GM12878 (cell line): ENCODE measurements at regions not wholly inside any gene's neighbourhood (a gene's known extent, or its start where the extent isn't known, plus 50 kb on each side); places are given as distances from the start of the nearest gene placed in this dataset.

Source experiments
- ATAC-seq: fragments of 200-7000 bp; cut with Tn5 transposase; 3 replicates; pipeline ENCODE4 v1.9.1; 2020; ENCODE audit warnings: mild to moderate bottlenecking, moderate library complexity
- BruUV-seq: library from RNA; stranded (reverse); fragments of 400-500 nt; replicated peaks from 2 replicates; lab custom pipeline; 2021; lab: Mats Ljungman, UMichigan
- CTCF ChIA-PET: fragments of 300-600 bp; sonication (Branson Sonifier 250); formaldehyde crosslinking; extraction: SDS; loops from one replicate; lab custom pipeline; 2021; ENCODE audit warnings: inconsistent platforms; lab: Yijun Ruan, JAX
- POLR2A ChIA-PET: fragments of 350-600 bp; formaldehyde crosslinking; extraction: SDS; loops from one replicate; lab custom pipeline; 2021; ENCODE audit warnings: inconsistent platforms; lab: Charles Lee
- RAD21 ChIA-PET: fragments of 300-600 bp; sonication (Branson Sonifier 250); formaldehyde crosslinking; loops from one replicate; lab custom pipeline; 2023; ENCODE audit warnings: antibody characterized with exemption; ENCODE audit not compliant: unreplicated experiment; lab: Charles Lee
- SMC1A ChIA-PET: fragments of 300-600 bp; sonication (Branson Sonifier 250); formaldehyde crosslinking; loops from one replicate; lab custom pipeline; 2023; ENCODE audit not compliant: unreplicated experiment, uncharacterized antibody; lab: Charles Lee
- DNase-seq: peaks from one replicate; pipeline ENCODE4 v3.0.0-alpha.2; 2011; ENCODE audit warnings: low read depth, low spot score
- FAIRE-seq: peaks from 3 replicates; lab custom pipeline; 2011; peaks lifted over from hg19 to GRCh38; lab: Jason Lieb, UNC
- H2AFZ ChIP-seq: 2 replicates; pipeline ENCODE4 v1.6.0; 2011; ENCODE audit warnings: low read depth, low read length, control low read depth; ENCODE audit not compliant: control insufficient read depth
- H3K27ac ChIP-seq: 2 replicates; pipeline ENCODE4 v1.5.1; 2011; ENCODE audit warnings: control low read depth; ENCODE audit not compliant: control insufficient read depth, insufficient read depth
- H3K27me3 ChIP-seq, 2 experiments: replicated peaks in 1 of 2; 2 replicates each; pipeline versions ENCODE4 v1.6.0 to v1.6.1; 2011; ENCODE audit warnings: low read length in 1 of 2; ENCODE audit not compliant: control insufficient read depth in 2 of 2, insufficient read depth in 2 of 2
- H3K36me3 ChIP-seq, 2 experiments: 2 replicates each; pipeline ENCODE4 v1.5.1; 2011; ENCODE audit warnings: low read length in 1 of 2; ENCODE audit not compliant: control insufficient read depth in 2 of 2, insufficient read depth in 2 of 2
- H3K4me1 ChIP-seq: 2 replicates; pipeline ENCODE4 v1.6.1; 2011; ENCODE audit warnings: mild to moderate bottlenecking, low read length, moderate library complexity, mixed read lengths; ENCODE audit not compliant: control insufficient read depth, insufficient read depth
- H3K4me2 ChIP-seq: 2 replicates; pipeline ENCODE4 v1.6.0; 2011; ENCODE audit warnings: control low read depth; ENCODE audit not compliant: control insufficient read depth, insufficient read depth
- H3K4me3 ChIP-seq: fragments of 200-600 bp; sonication (generic); 2 replicates; pipeline ENCODE4 v1.5.1; 2016
- H3K79me2 ChIP-seq: 2 replicates; pipeline ENCODE4 v1.6.0; 2011; ENCODE audit warnings: low read length; ENCODE audit not compliant: control insufficient read depth, insufficient read depth
- H3K9ac ChIP-seq: 2 replicates; pipeline ENCODE4 v1.8.0; 2011; ENCODE audit warnings: low read length, control low read depth, mixed read lengths; ENCODE audit not compliant: control insufficient read depth, insufficient read depth
- H3K9me3 ChIP-seq: replicated peaks from 3 replicates; pipeline ENCODE4 v1.5.1; 2011; ENCODE audit warnings: mild to moderate bottlenecking, low read length; ENCODE audit not compliant: control insufficient read depth, insufficient read depth
- H4K20me1 ChIP-seq: 2 replicates; pipeline ENCODE4 v1.6.0; 2011; ENCODE audit not compliant: control insufficient read depth, insufficient read depth
- BMI1 ChIP-seq: fragments of 450-650 bp; IDR thresholded peaks from 2 replicates; pipeline ENCODE4 v1.6.1; 2016; ENCODE audit warnings: mild to moderate bottlenecking, moderate library complexity, borderline replicate concordance
- CEBPB ChIP-seq, 2 experiments: fragments of 150-350 bp in 1 of 2; IDR thresholded peaks; 2 replicates each; pipeline ENCODE4 v1.6.1; 2012 to 2014; ENCODE audit warnings: low read depth in 2 of 2, low read length in 2 of 2, borderline replicate concordance in 1 of 2, inconsistent platforms in 1 of 2
- DPF2 ChIP-seq: fragments of 450-650 bp; IDR thresholded peaks from 2 replicates; pipeline ENCODE4 v1.6.1; 2017; ENCODE audit warnings: mild to moderate bottlenecking
- EGR1 ChIP-seq, 2 experiments: IDR thresholded peaks; 1 replicate in 1 of 2; 2 replicates in 1 of 2; pipeline ENCODE4 v1.6.1; 2011 to 2012; ENCODE audit warnings: low read depth in 2 of 2, low read length in 2 of 2, borderline replicate concordance in 1 of 2, mild to moderate bottlenecking in 1 of 2, moderate library complexity in 1 of 2
- HCFC1 ChIP-seq: fragments of 150-350 bp; IDR thresholded peaks from 2 replicates; pipeline ENCODE4 v1.6.1; 2014; ENCODE audit warnings: low read length
- MEF2A ChIP-seq: IDR thresholded peaks from 2 replicates; pipeline ENCODE4 v1.6.1; 2011; ENCODE audit warnings: low read depth, mild to moderate bottlenecking, low read length, moderate library complexity; ENCODE audit not compliant: insufficient read depth
- MXI1 ChIP-seq: fragments of 150-350 bp; IDR thresholded peaks from 2 replicates; pipeline ENCODE4 v1.6.1; 2011; ENCODE audit warnings: low read depth, mild to moderate bottlenecking, inconsistent platforms, low read length, improper control_type of control experiment
- RBBP5 ChIP-seq: fragments of 200-600 bp; sonication (generic); conservative IDR thresholded peaks from 2 replicates; pipeline ENCODE4 v1.6.1; 2016
- SREBF2 ChIP-seq: IDR thresholded peaks from 2 replicates; pipeline ENCODE4 v1.6.1; 2012; ENCODE audit warnings: mild to moderate bottlenecking, low read length
- ZBED1 ChIP-seq: IDR thresholded peaks from 2 replicates; pipeline ENCODE4 v1.6.1; 2016; ENCODE audit warnings: borderline replicate concordance
- ZNF274 ChIP-seq: IDR thresholded peaks from one replicate; pipeline ENCODE4 v1.8.0; 2011; ENCODE audit not compliant: insufficient read length, insufficient read depth
- WGBS: methylation state at CpG from one replicate; pipeline ENCODE4 v1.1.6; 2016; ENCODE audit warnings: low lambda C conversion rate; ENCODE audit not compliant: insufficient replicate concordance, insufficient coverage; ENCODE audit errors: missing lambda C conversion rate; 5-methylcytosine and 5-hydroxymethylcytosine counted together
- in situ Hi-C: fragments of 300-500 bp; cut with MboI; formaldehyde crosslinking; loops from 9 replicates; pipeline ENCODE4 v1.14.3; 2018; ENCODE audit warnings: mixed read lengths
- intact Hi-C: fragments of 100-400 bp; cut with micrococcal nuclease; formaldehyde crosslinking; loops from one replicate; pipeline ENCODE4 v1.14.2; 2022; ENCODE audit not compliant: unreplicated experiment
- TF ChIP-seq, protein P1 (sequence below): fragments of 450-650 bp; IDR thresholded peaks from 2 replicates; pipeline ENCODE4 v1.6.1; 2017; ENCODE audit warnings: mild to moderate bottlenecking, low read depth, inconsistent platforms; ENCODE audit not compliant: poor library complexity, severe bottlenecking
- TF ChIP-seq, protein P2 (sequence below): fragments of 450-650 bp; IDR thresholded peaks from 2 replicates; pipeline ENCODE4 v1.6.1; 2018; ENCODE audit warnings: borderline replicate concordance, mild to moderate bottlenecking; ENCODE audit not compliant: partially characterized antibody
- TF ChIP-seq, protein P3 (sequence below): IDR thresholded peaks from 2 replicates; pipeline ENCODE4 v1.6.1; 2011; ENCODE audit warnings: borderline replicate concordance, low read depth, mild to moderate bottlenecking, moderate library complexity, low read length; ENCODE audit not compliant: insufficient read depth, poor library complexity, severe bottlenecking

DNA sequence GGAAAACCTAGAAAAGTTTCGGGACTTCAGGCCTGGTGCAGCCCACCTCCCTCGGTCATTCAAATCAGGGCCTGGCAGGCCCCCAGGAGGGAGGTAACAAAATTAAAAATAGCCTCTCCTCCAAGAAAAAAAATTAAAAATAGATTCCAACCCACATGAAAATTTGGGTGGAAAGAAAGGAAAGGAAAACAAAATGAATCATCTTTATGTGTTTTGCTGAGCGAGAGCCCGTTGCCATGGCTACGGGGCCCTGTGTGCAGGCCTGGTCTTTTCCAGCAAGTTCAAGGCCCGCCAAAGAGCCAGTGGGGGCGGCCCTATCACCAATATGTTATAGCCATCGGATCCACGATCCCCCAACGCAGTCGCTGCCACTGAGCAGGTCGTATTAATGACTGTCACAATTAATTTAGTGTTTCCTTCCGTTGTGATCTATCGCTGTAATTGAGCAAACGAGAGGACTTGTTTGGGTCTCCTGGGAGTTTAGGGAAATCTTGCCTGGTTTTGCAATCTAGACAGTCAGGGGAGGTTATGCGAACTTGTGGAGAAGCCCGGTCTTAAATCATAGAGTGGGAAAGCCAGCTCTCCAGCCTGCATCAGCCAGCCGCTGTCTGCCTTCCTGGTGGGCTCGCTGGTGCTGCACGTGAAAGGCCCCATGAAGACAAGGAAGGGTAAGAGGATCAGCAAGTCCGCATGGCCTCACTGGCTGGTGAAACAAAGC lies 452.4 kb downstream of the BCOR start:
- DNase-seq (no peak), ATAC-seq (no peak), FAIRE-seq (no peak)
- Histone ChIP-seq H2AFZ (no peak overlapping the region), H3K4me2 (no peak overlapping the region), H4K20me1 (no peaks in the 10 kb centered on the region), H3K9me3 (no peaks in the 10 kb centered on the region; the same call in 2 of the 3 replicates), H3K9ac (no peak overlapping the region), H3K4me3 (no peak overlapping the region), H3K27ac (no peak overlapping the region), H3K27me3 (no peaks in the 10 kb centered on the region), H3K36me3 (no peaks in the 10 kb centered on the region), H3K4me1 (no peaks in the 10 kb centered on the region; the same call in 1 of the 2 replicates), H3K79me2 (no peaks in the 10 kb centered on the region)
- in situ Hi-C loops, result no loop called here
- ChIA-PET RAD21 (no interaction called here), CTCF (no interaction called here), POLR2A (no interaction called here), SMC1A (no interaction called here)
- intact Hi-C loops, result no loop called here
- no TSS peak for BruUV-seq
- 56% methylated on average over 21 of the region's 21 CpGs for WGBS
- TF ChIP-seq HCFC1, result no peak
- no peak for TF ChIP-seq SREBF2
- no peak for TF ChIP-seq MEF2A
- no peak for TF ChIP-seq BMI1
- TF ChIP-seq, protein P1, sequence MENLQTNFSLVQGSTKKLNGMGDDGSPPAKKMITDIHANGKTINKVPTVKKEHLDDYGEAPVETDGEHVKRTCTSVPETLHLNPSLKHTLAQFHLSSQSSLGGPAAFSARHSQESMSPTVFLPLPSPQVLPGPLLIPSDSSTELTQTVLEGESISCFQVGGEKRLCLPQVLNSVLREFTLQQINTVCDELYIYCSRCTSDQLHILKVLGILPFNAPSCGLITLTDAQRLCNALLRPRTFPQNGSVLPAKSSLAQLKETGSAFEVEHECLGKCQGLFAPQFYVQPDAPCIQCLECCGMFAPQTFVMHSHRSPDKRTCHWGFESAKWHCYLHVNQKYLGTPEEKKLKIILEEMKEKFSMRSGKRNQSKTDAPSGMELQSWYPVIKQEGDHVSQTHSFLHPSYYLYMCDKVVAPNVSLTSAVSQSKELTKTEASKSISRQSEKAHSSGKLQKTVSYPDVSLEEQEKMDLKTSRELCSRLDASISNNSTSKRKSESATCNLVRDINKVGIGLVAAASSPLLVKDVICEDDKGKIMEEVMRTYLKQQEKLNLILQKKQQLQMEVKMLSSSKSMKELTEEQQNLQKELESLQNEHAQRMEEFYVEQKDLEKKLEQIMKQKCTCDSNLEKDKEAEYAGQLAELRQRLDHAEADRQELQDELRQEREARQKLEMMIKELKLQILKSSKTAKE, result no peak
- TF ChIP-seq RBBP5, result no peak
- TF ChIP-seq ZNF274, result no peak
- no peak for TF ChIP-seq EGR1 (IDR thresholded peaks at IDR 0.05; ENCODE audit: borderline replicate concordance in 1 of 2, low read depth in 2 of 2, low read length in 2 of 2)
- TF ChIP-seq MXI1, result no peak
- TF ChIP-seq ZBED1, result no peak
- TF ChIP-seq CEBPB (IDR thresholded peaks at IDR 0.05; ENCODE audit: borderline replicate concordance in 1 of 2, low read depth in 2 of 2, low read length in 2 of 2), result no peak
- TF ChIP-seq DPF2, result no peak
- TF ChIP-seq, protein P2, sequence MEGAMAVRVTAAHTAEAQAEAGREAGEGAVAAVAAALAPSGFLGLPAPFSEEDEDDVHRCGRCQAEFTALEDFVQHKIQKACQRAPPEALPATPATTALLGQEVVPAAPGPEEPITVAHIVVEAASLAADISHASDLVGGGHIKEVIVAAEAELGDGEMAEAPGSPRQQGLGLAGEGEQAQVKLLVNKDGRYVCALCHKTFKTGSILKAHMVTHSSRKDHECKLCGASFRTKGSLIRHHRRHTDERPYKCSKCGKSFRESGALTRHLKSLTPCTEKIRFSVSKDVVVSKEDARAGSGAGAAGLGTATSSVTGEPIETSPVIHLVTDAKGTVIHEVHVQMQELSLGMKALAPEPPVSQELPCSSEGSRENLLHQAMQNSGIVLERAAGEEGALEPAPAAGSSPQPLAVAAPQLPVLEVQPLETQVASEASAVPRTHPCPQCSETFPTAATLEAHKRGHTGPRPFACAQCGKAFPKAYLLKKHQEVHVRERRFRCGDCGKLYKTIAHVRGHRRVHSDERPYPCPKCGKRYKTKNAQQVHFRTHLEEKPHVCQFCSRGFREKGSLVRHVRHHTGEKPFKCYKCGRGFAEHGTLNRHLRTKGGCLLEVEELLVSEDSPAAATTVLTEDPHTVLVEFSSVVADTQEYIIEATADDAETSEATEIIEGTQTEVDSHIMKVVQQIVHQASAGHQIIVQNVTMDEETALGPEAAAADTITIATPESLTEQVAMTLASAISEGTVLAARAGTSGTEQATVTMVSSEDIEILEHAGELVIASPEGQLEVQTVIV, result no peak
- TF ChIP-seq, protein P3, sequence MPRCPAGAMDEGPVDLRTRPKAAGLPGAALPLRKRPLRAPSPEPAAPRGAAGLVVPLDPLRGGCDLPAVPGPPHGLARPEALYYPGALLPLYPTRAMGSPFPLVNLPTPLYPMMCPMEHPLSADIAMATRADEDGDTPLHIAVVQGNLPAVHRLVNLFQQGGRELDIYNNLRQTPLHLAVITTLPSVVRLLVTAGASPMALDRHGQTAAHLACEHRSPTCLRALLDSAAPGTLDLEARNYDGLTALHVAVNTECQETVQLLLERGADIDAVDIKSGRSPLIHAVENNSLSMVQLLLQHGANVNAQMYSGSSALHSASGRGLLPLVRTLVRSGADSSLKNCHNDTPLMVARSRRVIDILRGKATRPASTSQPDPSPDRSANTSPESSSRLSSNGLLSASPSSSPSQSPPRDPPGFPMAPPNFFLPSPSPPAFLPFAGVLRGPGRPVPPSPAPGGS, result no peak
